ENCODE measurements at regions not wholly inside any gene's neighbourhood (a gene's known extent, or its start where the extent isn't known, plus 50 kb on each side); places are given as distances from the start of the nearest gene placed in this dataset.
A peak's percentile ranks its signal among the peaks of the same experiment; 100 is the strongest.
"Not testable (repeated sequence)": the region's sequence is repeated elsewhere in the genome, so short reads cannot be mapped to it uniquely, and the experiment has no call there.

DNA sequence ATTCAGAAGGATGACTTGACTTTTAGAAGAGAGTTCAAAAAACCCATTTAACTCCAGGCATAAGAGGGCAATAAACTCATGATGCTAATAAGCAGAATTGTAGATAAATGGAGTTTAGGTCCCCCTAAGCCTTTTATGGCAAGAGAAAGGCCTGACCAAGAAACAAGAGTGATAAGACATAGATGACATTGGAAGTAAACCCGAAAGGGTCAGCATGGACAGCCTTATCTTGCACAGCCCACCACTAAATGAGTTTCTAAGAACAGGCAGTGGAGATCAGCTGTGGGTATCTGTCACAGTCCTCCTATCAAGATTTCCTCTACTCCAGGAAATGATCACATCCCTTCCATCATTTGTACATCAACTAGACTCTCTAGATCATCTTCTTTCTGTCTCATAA, 457.9 kb upstream of the ADAMTS9 start:
- H3K4me3 ChIP-seq (ENCODE audit: low read length) = no peak overlapping the region
- DNase-seq (ENCODE audit: low read depth) = no peak
- TF ChIP-seq, protein P1, sequence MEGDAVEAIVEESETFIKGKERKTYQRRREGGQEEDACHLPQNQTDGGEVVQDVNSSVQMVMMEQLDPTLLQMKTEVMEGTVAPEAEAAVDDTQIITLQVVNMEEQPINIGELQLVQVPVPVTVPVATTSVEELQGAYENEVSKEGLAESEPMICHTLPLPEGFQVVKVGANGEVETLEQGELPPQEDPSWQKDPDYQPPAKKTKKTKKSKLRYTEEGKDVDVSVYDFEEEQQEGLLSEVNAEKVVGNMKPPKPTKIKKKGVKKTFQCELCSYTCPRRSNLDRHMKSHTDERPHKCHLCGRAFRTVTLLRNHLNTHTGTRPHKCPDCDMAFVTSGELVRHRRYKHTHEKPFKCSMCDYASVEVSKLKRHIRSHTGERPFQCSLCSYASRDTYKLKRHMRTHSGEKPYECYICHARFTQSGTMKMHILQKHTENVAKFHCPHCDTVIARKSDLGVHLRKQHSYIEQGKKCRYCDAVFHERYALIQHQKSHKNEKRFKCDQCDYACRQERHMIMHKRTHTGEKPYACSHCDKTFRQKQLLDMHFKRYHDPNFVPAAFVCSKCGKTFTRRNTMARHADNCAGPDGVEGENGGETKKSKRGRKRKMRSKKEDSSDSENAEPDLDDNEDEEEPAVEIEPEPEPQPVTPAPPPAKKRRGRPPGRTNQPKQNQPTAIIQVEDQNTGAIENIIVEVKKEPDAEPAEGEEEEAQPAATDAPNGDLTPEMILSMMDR (conservative IDR thresholded peaks at IDR 0.05; ENCODE audit: low read length) = no peak

DNA sequence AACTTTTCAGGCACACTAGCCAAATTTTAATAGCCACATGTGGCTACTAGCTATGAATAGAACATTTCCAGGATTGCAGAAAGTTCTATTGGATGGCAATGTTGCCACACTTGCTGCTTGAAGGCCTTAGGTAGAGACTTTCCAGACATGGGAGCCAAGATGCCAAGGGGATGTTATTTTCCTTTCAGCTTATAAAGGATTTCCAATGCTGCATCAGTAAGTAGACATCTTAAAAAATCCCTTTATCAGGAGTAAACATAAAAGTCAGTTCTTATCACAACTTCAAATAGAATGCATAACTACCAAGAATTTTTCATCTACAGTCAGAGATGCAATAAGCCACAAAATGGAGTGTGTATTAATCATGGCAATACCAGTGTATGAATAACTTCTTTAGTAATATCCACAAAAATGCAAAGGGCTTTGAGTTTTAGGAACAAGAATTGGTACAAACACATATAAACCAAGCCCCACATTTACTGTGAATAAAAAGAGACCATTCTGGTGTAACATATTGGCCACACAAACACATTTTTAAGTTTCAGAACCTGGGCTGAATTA, 457.1 kb upstream of the ADAMTS9 start:
- TF ChIP-seq, protein P1 (conservative IDR thresholded peaks at IDR 0.05; ENCODE audit: low read length) = no peak
- no peak overlapping the region for H3K4me3 ChIP-seq (ENCODE audit: low read length)
- peak; percentile 64 for DNase-seq (ENCODE audit: low read depth)

DNA sequence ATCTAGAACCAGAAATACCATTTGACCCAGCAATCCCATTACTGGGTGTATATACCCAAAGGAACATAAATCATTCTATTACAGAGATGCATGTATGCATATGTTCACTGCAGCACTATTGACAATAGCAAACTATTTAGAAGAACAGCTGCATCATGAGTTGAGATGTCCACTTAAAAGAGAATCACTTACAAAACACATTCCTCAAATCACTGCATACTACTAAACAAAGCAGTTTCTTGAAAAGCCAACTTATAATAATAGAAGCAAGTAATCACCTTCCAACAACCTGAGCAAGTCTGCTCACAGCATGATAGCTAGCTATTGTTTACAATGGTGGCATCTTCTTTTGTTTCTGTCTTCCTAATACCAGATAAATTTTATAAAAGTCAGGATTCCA, 454.7 kb upstream of the ADAMTS9 start:
- H3K4me3 ChIP-seq (ENCODE audit: low read length) = no peak overlapping the region
- TF ChIP-seq, protein P1 (conservative IDR thresholded peaks at IDR 0.05; ENCODE audit: low read length) = no peak
- no peak for DNase-seq (ENCODE audit: low read depth)

DNA sequence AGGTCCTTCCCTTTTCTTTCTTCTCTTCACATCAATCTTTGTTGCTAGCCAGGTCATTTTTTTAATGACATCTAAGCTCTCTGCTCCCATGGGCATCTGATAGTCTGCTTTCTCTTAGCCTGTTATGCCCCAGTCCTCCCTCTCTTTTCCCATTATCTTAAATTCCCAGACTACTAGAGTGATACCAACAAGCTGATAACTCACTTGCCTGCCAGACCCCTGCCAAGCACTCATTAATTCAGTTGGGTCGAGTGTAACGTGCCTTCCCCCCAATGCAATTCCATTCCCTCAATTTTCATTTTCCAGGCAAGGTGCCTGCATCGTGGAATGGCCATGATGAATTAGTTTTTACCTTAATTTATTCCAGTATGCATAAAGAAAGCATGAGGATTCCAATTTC, 450.8 kb upstream of the ADAMTS9 start:
- no peak for DNase-seq (ENCODE audit: low read depth)
- TF ChIP-seq, protein P1 (conservative IDR thresholded peaks at IDR 0.05; ENCODE audit: low read length) = no peak
- no peak overlapping the region for H3K4me3 ChIP-seq (ENCODE audit: low read length)

DNA sequence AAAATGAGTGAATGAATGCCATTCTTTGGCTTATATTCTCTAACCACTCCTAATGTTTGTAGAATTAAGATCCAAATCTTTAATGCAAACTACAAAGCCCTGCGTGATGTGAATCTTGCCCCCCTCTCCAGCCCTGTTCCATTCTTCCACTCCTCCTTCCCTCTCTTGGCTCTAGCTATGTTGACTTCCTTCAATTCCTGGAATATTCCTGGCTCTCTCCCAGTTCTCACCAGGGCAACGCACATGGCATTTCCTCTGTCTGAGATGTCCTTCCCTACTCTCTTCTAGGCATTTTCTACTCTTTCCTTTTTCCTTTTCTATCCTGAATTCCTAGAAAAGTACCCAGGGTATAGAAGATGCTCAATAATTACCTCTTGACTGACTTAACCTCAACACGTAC, 446.0 kb upstream of the ADAMTS9 start:
- DNase-seq (ENCODE audit: low read depth) = peak; percentile 6
- H3K4me3 ChIP-seq (ENCODE audit: low read length) = not testable (repeated sequence)

DNA sequence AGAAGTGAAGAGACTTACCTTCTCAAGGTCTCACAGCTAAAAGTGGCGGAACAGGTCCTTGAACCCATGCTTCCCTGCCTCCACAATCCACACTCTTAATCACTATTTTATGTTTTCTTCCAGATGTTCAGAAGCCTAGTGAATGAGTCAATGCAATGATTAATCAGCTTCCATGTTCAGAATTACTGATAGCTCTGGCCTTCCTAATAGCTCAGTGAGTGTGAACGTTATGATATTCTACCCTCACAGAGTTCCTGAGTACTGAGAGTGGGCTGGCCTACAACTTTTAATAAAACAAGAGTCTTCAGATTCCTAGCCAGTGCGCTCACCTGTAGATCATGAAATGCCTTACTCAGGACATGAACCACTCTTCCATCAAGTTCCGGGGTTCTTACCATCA, 443.0 kb upstream of the ADAMTS9 start:
- H3K4me3 ChIP-seq (ENCODE audit: low read length) = no peak overlapping the region
- DNase-seq (ENCODE audit: low read depth) = peak; percentile 6
- TF ChIP-seq, protein P1 (conservative IDR thresholded peaks at IDR 0.05; ENCODE audit: low read length) = no peak

DNA sequence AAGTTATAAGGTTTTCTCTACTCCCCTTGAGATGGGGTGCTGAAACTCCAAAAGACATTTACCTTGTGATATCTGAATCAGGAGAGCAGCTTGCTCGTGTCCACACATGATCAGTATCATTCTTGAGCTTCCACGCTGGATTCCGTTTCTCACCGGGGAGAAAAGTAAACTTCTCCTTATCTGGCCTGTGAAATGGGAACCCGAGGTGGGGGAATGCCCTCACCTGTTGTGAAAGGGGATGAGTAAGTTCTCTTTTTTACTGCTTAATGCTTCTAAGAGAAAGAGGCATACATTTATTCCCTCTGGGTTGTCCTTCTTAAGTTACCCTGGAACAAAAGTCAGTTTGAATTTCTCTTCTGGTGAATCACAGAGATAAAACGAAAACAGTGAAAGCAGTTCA, 440.5 kb upstream of the ADAMTS9 start:
- no peak overlapping the region for H3K4me3 ChIP-seq (ENCODE audit: low read length)
- no peak for DNase-seq (ENCODE audit: low read depth)
- TF ChIP-seq, protein P1 (conservative IDR thresholded peaks at IDR 0.05; ENCODE audit: low read length) = no peak

Measured in AG10803 (cell line).